ENCODE measurements at regions not wholly inside any gene's neighbourhood (a gene's known extent, or its start where the extent isn't known, plus 50 kb on each side); places are given as distances from the start of the nearest gene placed in this dataset.

GRCh38 chr1:67635055-67635809, 49.8 kb upstream of the GADD45A start:
- DNase-seq, result no peak
